GM12878 (cell line): ENCODE measurements at regions not wholly inside any gene's neighbourhood (a gene's known extent, or its start where the extent isn't known, plus 50 kb on each side); places are given as distances from the start of the nearest gene placed in this dataset.

Experiments
- ATAC-seq: fragments of 200-7000 bp; cut with Tn5 transposase; 3 replicates; pipeline ENCODE4 v1.9.1; 2020; ENCODE audit warnings: mild to moderate bottlenecking, moderate library complexity
- BruUV-seq: library from RNA; stranded (reverse); fragments of 400-500 nt; replicated peaks from 2 replicates; lab custom pipeline; 2021; lab: Mats Ljungman, UMichigan
- CTCF ChIA-PET: fragments of 300-600 bp; sonication (Branson Sonifier 250); formaldehyde crosslinking; extraction: SDS; loops from one replicate; lab custom pipeline; 2021; ENCODE audit warnings: inconsistent platforms; lab: Yijun Ruan, JAX
- POLR2A ChIA-PET: fragments of 350-600 bp; formaldehyde crosslinking; extraction: SDS; loops from one replicate; lab custom pipeline; 2021; ENCODE audit warnings: inconsistent platforms; lab: Charles Lee
- RAD21 ChIA-PET: fragments of 300-600 bp; sonication (Branson Sonifier 250); formaldehyde crosslinking; loops from one replicate; lab custom pipeline; 2023; ENCODE audit warnings: antibody characterized with exemption; ENCODE audit not compliant: unreplicated experiment; lab: Charles Lee
- SMC1A ChIA-PET: fragments of 300-600 bp; sonication (Branson Sonifier 250); formaldehyde crosslinking; loops from one replicate; lab custom pipeline; 2023; ENCODE audit not compliant: unreplicated experiment, uncharacterized antibody; lab: Charles Lee
- DNase-seq: peaks from one replicate; pipeline ENCODE4 v3.0.0-alpha.2; 2011; ENCODE audit warnings: low read depth, low spot score
- FAIRE-seq: peaks from 3 replicates; lab custom pipeline; 2011; peaks lifted over from hg19 to GRCh38; lab: Jason Lieb, UNC
- H2AFZ ChIP-seq: 2 replicates; pipeline ENCODE4 v1.6.0; 2011; ENCODE audit warnings: low read depth, low read length, control low read depth; ENCODE audit not compliant: control insufficient read depth
- H3K27ac ChIP-seq: 2 replicates; pipeline ENCODE4 v1.5.1; 2011; ENCODE audit warnings: control low read depth; ENCODE audit not compliant: control insufficient read depth, insufficient read depth
- H3K27me3 ChIP-seq, 2 experiments: replicated peaks in 1 of 2; 2 replicates each; pipeline versions ENCODE4 v1.6.0 to v1.6.1; 2011; ENCODE audit warnings: low read length in 1 of 2; ENCODE audit not compliant: control insufficient read depth in 2 of 2, insufficient read depth in 2 of 2
- H3K36me3 ChIP-seq, 2 experiments: 2 replicates each; pipeline ENCODE4 v1.5.1; 2011; ENCODE audit warnings: low read length in 1 of 2; ENCODE audit not compliant: control insufficient read depth in 2 of 2, insufficient read depth in 2 of 2
- H3K4me1 ChIP-seq: 2 replicates; pipeline ENCODE4 v1.6.1; 2011; ENCODE audit warnings: mild to moderate bottlenecking, low read length, moderate library complexity, mixed read lengths; ENCODE audit not compliant: control insufficient read depth, insufficient read depth
- H3K4me2 ChIP-seq: 2 replicates; pipeline ENCODE4 v1.6.0; 2011; ENCODE audit warnings: control low read depth; ENCODE audit not compliant: control insufficient read depth, insufficient read depth
- H3K4me3 ChIP-seq: fragments of 200-600 bp; sonication (generic); 2 replicates; pipeline ENCODE4 v1.5.1; 2016
- H3K79me2 ChIP-seq: 2 replicates; pipeline ENCODE4 v1.6.0; 2011; ENCODE audit warnings: low read length; ENCODE audit not compliant: control insufficient read depth, insufficient read depth
- H3K9ac ChIP-seq: 2 replicates; pipeline ENCODE4 v1.8.0; 2011; ENCODE audit warnings: low read length, control low read depth, mixed read lengths; ENCODE audit not compliant: control insufficient read depth, insufficient read depth
- H3K9me3 ChIP-seq: replicated peaks from 3 replicates; pipeline ENCODE4 v1.5.1; 2011; ENCODE audit warnings: mild to moderate bottlenecking, low read length; ENCODE audit not compliant: control insufficient read depth, insufficient read depth
- H4K20me1 ChIP-seq: 2 replicates; pipeline ENCODE4 v1.6.0; 2011; ENCODE audit not compliant: control insufficient read depth, insufficient read depth
- ASH2L ChIP-seq: fragments of 300-600, 200-600 bp; sonication (generic); IDR thresholded peaks from 2 replicates; pipeline ENCODE4 v1.6.1; 2017; ENCODE audit warnings: low read depth, mild to moderate bottlenecking, borderline replicate concordance
- CREM ChIP-seq: IDR thresholded peaks from 2 replicates; pipeline ENCODE4 v1.6.1; 2014; ENCODE audit warnings: antibody characterized with exemption, low read depth
- ESRRA ChIP-seq: IDR thresholded peaks from 2 replicates; pipeline ENCODE4 v1.6.1; 2012; ENCODE audit warnings: mild to moderate bottlenecking, low read length, improper control_type of control experiment
- IRF4 ChIP-seq: IDR thresholded peaks from 2 replicates; pipeline ENCODE4 v1.6.1; 2011; ENCODE audit warnings: low read depth, low read length
- POLR2AphosphoS2 ChIP-seq: IDR thresholded peaks from 2 replicates; pipeline ENCODE4 v1.6.1; 2011; ENCODE audit warnings: low read depth, mild to moderate bottlenecking, low read length, improper control_type of control experiment, moderate library complexity
- SRF ChIP-seq, 2 experiments: IDR thresholded peaks; 2 replicates each; pipeline ENCODE4 v1.6.1; 2011; ENCODE audit warnings: low read depth in 2 of 2, low read length in 2 of 2, mild to moderate bottlenecking in 1 of 2, moderate library complexity in 1 of 2
- TCF3 ChIP-seq: IDR thresholded peaks from 2 replicates; pipeline ENCODE4 v1.6.1; 2012; ENCODE audit warnings: low read depth, mild to moderate bottlenecking, low read length, borderline replicate concordance; ENCODE audit not compliant: insufficient read depth
- WGBS: methylation state at CpG from one replicate; pipeline ENCODE4 v1.1.6; 2016; ENCODE audit warnings: low lambda C conversion rate; ENCODE audit not compliant: insufficient replicate concordance, insufficient coverage; ENCODE audit errors: missing lambda C conversion rate; 5-methylcytosine and 5-hydroxymethylcytosine counted together
- in situ Hi-C: fragments of 300-500 bp; cut with MboI; formaldehyde crosslinking; loops from 9 replicates; pipeline ENCODE4 v1.14.3; 2018; ENCODE audit warnings: mixed read lengths
- intact Hi-C: fragments of 100-400 bp; cut with micrococcal nuclease; formaldehyde crosslinking; loops from one replicate; pipeline ENCODE4 v1.14.2; 2022; ENCODE audit not compliant: unreplicated experiment

DNA sequence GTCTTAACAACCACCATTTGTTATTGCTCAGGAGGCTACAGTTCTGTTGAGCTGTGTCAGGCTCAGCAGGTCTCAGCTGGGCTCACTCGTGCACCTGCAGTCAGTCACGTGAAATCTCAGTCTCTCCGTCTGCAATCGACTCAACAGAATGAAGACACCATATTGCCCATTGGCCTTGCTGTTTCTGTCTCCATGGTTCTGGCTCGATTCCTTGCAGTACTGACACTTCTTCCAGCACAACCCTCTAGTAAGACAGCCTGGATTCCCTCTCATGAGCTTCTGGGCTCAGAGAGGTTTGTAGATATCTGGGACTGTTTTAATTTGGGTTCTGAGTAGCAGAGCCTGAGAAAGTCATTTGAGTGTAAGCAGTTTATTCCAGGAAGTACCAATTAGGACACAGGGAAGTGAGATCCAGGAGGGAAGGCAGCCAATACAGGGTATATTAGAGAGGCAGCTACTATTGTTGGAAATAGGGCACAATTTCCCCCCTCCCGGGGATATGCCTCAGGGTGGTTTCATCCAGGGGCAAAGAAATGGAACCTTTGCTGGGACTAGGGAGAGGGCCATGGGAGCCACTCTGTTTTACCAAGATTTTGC, 87.4 kb upstream of the RALGAPA2 start:
- ChIA-PET CTCF (interaction anchor here (2.4 kb wide), 1 partner anchor 25 kb away, joined by 10 read pairs; no protein-coding TSS in a partner anchor), POLR2A (no interaction called here), SMC1A (interaction anchor here (1.3 to 2.2 kb wide), 3 partner anchors 16 to 23 kb away, joined by 3 to 7 read pairs (median 3); no protein-coding TSS in a partner anchor), RAD21 (no interaction called here)
- BruUV-seq, result no TSS peak
- no peak overlapping the region for H3K27ac ChIP-seq
- no peak overlapping the region for H3K4me2 ChIP-seq
- DNase-seq (no peak), FAIRE-seq (no peak), ATAC-seq (no peak)
- no peaks in the 10 kb centered on the region; a peak in 1 of 4 replicates for H3K27me3 ChIP-seq
- H3K4me1 ChIP-seq, result no peaks in the 10 kb centered on the region
- no peaks in the 10 kb centered on the region for H3K79me2 ChIP-seq
- TF ChIP-seq ASH2L (no peak), CREM (no peak), IRF4 (no peak), TCF3 (no peak), ESRRA (no peak), POLR2AphosphoS2 (no peak), SRF (IDR thresholded peaks at IDR 0.05; ENCODE audit: low read depth in 2 of 2, low read length in 2 of 2) (no peak)
- H3K36me3 ChIP-seq, result no peaks in the 10 kb centered on the region
- H3K9me3 ChIP-seq, result no peaks in the 10 kb centered on the region
- WGBS, result 51% methylated on average over 6 of the region's 6 CpGs
- no peak overlapping the region for H3K9ac ChIP-seq
- H2AFZ ChIP-seq, result no peak overlapping the region
- intact Hi-C loops (no loop called here), in situ Hi-C loops (no loop called here)
- no peak overlapping the region for H3K4me3 ChIP-seq
- no peaks in the 10 kb centered on the region for H4K20me1 ChIP-seq
